Activated gamma-delta T cell treated with anti-CD3 and anti-CD28 coated beads, Interleukin-2, amount 50 U/mL, for 16 hours (primary cell): ENCODE measurements at regions not wholly inside any gene's neighbourhood (a gene's known extent, or its start where the extent isn't known, plus 50 kb on each side); places are given as distances from the start of the nearest gene placed in this dataset.

ENCODE experiments used
- DNase-seq: peaks from one replicate; pipeline ENCODE4 v3.0.0-alpha.2; 2020; ENCODE audit warnings: low read depth

DNA sequence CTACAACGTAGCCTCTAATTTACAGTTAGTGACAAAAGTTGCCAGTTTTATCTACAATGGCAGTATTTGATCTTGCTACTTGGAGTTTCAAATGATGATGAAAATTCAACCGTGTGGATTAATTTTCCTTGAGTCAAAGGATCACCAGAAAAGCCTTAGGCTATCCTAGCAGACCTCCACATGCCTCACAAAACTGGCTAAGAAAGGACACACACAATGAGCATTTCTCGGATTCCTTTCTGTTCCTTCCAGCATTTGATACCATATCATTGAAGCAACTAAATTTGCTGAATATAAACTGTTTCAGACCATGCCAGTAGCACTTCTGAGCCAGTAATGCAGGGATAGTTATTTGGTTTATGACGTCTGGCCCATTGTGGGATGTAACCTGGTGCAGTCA, 587.4 kb upstream of the MDFIC2 start:
- no peak for DNase-seq

DNA sequence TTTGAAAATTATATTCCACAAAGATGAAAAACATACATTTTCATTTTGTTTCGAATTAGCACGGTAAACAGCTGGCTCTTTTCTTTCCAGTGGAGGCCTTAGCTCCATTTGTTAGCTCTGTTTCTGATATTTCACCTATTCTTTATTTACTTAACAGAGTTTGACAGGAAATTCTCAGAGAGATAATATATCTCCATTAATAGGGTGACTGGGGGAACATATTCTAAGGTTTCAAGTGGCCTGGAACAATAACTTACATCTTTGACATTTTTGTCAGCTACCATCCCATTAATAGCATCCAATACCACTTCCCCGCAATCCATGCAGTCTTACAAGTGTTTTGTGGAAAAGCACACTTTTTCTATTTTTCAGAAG, 577.6 kb upstream of the MDFIC2 start:
- no peak for DNase-seq

DNA sequence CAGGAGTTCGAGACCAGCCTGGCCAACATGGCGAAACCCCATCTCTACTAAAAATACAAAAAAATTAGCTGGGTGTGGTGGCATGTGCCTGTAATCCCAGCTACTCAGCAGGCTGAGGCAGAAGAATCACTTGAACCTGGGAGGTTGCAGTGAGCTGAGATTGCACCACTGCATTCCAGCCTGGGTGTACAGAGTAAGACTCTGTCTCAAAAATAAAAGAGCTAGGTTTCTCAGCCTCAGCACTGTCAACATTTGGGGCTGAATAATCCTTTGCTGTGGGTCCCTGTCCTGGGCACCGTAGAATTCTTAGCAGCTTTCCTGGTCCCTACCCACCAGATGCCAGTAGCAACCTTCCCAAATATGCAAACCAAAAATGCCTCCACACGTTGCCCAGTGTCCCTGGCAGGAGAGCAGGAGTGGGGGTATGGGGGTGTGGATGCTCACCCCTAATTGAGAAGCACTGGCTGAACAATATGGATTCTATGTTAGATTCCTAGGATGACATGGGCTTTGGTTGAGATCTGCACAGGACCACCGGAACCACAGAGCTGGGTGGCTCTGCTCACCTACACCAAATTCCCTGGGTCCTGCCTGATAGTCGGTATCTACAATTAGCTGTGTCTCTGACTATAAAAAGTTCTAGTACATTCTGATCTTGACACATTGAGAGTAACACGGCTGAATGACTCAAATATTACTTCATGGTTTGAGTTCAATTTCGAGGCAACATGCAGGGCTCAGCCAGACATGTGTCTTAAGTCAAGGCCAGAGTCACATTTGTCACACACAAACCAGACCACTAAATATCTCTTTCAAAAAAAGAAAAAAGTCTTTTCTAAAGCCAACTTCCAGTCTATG, 577.0 kb upstream of the MDFIC2 start:
- no peak for DNase-seq

DNA sequence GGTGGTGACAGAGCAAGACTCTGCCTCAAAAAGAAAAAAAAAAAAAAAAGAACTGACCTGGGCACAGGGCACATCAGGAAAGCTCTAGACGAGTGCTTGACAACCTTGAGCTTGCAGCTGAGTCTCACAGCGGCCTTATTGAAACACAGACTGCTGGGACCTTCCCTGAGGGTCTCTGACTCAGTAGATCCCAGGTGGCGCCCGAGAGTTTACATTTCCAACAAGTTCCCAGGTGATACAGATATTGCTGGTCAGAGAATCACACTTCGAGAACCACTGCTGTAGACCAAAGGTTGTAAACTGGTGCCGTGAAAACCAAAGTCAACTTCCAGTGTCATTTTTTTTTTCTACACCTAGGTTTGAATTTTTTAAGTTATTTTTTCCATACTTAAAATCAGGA, 573.2 kb upstream of the MDFIC2 start:
- DNase-seq: no peak

DNA sequence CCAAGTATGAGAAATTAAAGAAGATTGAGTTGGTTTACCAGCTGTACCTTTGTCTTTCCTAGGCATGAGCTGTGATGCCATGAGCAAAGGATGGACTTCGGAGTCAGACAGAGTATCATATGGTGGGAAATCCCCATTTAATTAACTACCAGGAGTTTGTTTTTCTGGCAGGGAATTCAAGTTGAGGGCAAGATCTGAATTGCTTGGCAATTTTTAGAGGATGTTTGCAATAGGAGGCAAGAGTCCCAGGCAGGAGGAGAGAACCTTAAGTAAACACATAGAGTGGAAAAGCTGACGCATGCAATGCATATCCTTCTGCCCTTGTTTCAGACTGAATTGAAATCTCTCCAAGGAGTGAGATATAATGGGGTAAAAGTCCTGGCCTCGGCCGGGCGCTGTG, 569.7 kb upstream of the MDFIC2 start:
- DNase-seq: no peak

DNA sequence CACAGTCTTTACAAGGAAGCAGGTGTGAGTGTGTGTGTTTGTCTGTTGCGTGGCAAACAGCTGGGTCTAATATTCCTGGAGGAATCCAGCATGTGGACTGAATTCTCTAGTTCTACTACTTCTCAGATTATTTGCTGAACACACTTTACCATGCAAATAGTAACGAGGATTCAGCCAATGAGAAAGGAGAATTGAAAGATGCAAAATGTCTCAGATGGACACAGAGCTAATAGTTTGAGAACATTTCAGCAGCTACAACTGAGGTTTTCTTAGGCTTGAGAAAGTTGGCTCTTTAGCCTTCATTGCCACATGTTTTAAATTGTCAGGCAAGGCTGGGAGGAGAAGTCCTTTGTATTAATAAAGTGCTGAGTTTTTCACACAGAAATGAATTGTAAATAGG, 568.0 kb upstream of the MDFIC2 start:
- no peak for DNase-seq

DNA sequence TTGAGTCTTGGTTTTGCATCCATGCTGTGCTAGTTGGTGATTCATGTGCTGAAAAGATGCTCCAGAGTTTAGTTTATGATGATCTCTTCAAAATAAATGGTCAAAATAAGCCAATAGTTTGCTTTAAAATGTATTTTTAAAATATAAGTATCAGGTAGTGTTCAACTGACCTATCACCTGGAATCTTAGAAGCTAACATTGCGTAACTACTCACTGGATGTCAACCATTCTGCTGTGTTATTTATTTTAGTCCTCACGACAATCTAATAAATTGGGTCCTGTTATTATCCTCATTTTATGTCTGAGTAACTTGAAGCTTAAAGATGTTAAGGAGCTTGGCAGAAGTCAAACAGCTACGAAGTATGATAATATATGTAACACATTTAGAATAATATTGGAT, 563.7 kb upstream of the MDFIC2 start:
- no peak for DNase-seq

DNA sequence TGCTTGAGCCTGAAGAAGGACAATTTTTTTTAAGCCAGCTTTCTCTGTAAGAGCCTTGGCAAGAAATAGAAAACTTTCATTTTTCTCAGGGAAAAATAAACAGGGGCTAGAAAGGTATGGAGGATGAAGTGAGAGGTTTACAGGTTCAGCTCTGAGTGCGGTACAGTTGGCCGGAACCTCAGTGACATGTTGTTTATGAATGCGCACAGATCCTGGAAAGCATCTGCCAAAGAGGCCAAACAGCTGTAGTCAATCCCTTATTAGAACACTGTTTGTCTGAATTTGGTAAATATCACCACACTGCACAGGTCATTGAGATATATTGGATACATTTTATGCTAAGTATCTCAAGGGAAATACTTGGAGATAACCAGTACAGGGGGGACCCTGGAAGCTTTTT, 561.8 kb upstream of the MDFIC2 start:
- DNase-seq: no peak

DNA sequence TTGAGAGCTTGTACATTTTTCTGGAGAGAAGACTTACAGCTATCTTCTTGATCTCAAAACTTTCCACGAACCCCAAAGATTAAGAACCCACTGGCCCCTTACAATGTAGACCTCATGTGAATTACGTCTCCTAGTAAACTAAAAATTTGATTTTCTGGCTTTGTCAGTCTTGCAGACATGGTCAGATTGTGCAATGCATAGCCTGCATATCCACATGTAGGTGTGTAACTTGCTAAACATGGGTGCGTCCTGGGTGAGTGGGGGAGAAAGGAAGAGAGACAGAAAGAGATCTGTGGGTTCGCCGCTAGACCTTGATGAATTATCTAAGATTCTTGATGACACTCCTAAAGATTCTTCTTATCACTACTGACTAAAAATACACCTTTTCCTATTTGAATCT, 561.2 kb upstream of the MDFIC2 start:
- DNase-seq: no peak

DNA sequence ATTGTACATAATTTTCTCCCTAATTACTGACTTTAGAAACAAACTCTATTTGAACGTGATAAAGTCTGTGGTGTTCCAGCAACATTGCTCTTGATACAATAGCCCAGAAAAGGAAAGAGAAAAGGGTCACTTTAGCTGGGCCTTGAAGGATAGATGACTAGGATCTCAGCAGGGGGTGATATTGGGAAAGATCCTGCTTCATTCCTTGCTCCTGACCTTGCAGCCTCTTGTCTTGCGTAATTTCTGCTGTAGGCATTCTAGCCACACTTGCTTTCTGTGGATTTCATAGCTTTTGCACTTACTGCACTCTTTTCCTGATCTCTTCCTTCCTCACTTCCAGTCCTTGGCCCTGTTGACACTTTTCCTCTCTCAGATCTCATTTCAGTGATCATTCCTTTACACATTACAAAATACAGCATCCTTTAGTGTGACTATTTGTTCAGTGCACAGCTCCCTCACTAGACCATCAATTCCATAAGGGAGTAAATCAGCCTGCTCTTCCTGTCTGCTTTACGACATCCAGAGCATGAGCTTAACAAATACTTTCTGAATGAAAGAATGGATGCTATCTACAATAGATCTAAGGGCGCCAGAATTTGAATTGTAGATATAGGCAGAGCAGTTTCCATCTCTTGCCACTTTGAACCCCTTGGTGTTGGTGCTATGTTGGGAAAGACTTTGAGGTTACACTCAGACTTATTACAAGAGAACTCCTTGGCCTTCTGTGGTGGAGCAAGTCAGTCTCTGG, 559.6 kb upstream of the MDFIC2 start:
- no peak for DNase-seq

DNA sequence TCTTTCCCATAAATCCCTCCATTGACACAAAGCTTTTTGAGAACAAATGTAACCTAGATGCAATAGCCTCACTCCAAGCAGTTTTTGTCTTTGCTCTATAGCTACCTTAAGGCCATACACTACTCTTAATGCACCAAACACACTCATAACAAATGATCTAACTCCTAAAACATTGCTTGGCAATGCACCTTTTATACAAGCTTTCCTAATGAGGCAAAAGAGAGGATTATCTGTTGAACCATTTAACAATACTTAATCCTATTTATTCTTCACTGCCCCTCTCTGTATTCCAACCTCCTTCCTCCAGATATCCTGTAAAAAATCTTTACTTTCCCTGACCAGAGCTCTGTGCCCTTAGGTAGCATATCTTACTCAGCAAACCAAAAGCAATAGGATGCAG, 558.1 kb upstream of the MDFIC2 start:
- no peak for DNase-seq

DNA sequence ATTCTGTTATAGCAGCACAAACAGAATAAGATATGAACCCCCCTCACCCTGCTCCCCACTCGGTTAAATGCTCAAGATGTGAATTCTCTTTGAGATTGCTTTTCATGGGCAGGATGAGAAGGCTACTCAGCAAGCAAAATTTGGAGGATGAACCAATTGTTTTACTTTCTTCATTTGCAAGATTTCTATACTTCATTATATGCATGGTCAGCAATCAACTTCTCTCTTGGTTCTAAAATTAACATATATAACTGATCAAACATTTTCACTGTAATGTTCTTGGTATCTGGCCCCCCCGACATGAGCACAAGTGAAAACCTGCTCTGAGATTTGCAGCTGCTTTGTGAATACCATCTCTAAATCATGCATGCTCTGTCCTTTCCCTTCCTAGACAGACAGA, 556.1 kb upstream of the MDFIC2 start:
- no peak for DNase-seq

DNA sequence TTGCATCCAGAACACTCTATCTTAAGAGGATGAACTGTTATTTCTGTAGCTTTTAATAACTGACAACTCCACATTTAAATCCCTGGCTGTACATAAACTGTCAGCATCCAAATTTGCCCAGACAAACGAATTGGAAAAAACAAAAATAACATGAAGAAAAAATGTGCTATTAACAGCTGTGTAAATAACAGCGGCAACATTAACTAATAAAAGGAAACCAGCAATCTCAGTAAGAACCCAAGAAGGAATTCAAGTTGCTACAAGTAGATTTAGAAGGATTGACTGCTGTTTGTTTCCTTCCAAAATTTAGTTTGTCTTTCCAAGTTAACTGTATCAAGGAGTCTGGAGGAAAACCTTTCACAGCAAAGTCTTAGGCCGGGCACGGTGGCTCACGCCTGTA, 550.6 kb upstream of the MDFIC2 start:
- no peak for DNase-seq

DNA sequence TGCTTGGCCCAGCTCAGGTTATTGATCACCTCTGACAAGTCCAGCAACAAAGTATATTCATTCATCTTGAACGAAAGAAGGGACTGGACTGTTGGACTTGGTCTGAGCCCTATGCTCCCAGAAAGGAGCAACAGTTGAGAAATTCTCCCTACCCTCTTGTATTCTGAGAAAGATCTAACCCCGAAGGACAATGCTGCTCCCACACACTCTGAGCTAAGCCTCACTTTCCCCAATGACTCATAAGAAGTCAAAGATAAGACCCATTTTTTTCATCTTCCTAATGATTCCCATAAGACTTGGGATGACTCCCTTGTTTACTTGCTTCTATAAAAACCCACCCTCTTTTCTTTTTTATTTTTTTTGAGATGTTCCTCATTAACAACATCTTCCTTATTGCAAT, 549.4 kb upstream of the MDFIC2 start:
- no peak for DNase-seq

DNA sequence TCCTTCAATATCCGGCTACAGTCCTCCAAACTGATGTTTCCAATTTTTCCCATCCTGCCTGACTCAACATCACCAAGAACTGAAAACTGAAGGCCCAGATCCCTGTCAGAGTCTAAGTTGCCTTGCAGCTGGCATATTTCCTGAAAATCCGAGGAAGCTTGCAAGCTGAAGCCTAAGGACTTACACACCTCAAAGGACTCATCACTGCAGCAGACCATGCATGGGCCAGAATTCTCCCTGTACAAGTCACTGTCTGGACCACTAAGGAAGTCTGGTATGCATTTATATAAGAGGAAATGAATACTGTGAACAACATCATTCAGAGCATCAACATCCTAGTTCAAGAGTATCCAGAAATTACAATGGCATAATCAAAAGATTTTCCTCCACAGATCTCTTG, 548.8 kb upstream of the MDFIC2 start:
- no peak for DNase-seq

DNA sequence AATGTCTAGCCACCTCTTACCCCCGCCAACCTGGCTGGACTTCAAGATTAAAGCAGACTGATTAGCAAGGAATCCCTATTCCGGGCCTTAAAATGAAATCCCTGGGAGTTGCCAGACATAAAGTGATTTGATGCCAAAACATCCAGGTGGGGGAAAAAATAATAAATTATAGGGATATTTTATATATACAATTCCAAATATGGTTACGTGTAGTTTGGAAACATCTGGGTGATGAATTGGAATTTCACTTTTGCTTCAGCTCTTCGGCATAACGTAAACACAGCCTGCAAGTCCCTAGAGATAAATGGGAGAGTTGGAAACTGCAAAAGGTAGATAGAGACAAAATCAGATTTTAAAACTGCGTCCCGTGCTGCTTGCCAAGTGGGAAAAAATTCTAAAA, 545.5 kb upstream of the MDFIC2 start:
- DNase-seq: no peak

DNA sequence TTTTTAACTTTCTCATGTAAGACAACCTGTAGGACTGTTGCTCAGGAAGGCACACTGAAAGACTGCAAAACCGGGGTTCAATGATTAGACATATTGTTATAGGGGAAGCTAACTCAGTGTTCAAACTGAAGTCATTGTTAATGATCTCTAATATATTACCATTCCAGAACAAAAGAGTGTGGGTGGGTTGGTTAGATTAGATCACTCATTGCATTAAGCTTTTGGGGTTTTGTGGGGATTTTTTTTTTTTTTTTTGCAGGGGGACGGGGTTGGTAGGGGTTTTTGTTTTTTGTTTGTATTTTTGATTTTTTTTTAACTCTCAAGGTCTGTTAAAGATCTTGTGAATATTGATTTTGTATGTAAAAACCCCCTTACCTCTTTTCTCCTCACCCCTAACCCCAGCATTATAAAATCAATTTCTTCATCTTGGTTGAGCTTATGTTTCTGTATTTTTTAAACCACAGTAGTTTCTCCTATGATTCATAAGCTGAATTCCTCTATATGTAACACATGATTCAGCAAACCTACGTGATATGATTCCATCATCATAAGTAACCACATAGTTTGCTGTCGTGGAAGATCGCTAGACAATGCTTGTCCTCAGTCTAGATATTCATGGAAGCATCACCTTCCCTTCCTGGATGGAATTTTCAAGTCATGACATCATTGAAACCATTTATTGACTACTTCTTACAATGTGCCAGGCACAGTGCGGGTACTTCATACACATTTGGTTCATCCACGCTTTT, 544.1 kb upstream of the MDFIC2 start:
- DNase-seq: no peak

DNA sequence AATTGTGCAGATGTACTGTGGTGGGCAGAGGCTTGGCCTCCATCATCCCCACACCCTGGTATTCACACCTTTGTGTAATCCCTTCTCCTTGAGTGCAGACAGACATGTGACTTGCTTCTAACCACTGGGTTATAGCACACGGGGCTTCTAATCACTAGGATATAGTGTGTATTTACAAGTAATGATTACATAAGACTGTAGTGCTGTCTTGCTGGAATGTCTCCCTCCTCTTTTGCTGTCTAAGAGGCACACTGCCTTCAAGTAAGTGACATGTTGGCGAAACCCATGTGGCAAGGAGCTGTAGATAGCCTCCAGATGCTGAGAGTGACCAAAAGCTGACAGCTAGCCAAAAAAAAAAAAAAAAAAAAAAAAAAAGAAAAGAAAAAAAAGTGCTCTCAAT, 542.7 kb upstream of the MDFIC2 start:
- no peak for DNase-seq

DNA sequence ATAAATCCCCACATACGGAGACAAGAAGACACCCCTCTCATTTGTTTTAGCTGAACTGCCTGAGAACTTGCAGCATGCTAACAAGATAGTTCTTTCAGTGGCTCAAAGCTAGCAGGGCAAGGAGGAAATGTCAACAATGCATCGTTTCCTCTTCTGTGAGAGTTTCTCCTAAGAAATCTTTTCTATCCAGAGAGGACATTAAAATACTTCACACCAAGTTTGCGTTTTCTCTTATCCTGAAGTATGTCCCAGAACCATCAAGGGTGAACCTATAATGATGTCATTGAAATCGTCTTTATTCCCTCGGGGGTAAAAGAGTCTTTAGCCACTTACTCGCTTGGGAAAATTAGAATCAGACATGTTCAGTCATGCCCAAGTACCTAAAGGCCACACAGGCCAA, 541.7 kb upstream of the MDFIC2 start:
- DNase-seq: no peak

DNA sequence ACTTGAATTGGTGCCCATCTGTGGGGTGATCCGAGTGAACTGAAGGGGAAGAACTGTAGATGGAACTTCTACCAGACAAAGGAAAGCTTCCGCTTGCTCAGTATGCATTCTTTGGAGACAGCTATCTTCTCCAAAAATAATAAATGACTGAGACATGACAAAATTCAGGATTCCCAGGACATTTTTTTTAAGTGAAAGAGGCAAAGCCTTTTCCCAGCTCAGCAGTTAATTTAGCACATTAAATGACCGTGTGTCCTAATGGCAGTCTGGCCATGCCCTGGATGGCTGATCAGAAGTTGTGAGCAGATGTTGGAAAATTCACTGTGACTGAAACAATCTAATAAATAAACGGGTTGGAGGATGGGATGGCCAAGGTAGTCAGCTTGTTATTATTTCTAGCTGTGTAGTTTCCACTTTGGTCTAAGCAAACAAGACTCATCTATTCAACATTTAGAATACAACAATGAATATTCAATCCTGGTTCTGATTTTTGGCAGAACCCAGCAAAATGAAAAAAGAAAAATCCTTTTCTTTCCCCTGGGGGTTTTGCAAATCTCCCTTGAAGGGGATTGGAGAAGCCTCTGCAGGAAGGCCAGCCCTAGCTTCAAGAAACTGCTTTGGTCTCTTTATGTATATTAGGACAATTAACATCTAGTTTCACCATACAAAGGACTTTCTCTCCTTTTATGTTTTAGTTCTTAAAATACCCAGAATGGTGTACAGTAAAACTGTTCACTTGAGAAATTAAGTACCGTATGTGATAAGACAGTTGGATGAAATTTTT, 540.9 kb upstream of the MDFIC2 start:
- DNase-seq: no peak

DNA sequence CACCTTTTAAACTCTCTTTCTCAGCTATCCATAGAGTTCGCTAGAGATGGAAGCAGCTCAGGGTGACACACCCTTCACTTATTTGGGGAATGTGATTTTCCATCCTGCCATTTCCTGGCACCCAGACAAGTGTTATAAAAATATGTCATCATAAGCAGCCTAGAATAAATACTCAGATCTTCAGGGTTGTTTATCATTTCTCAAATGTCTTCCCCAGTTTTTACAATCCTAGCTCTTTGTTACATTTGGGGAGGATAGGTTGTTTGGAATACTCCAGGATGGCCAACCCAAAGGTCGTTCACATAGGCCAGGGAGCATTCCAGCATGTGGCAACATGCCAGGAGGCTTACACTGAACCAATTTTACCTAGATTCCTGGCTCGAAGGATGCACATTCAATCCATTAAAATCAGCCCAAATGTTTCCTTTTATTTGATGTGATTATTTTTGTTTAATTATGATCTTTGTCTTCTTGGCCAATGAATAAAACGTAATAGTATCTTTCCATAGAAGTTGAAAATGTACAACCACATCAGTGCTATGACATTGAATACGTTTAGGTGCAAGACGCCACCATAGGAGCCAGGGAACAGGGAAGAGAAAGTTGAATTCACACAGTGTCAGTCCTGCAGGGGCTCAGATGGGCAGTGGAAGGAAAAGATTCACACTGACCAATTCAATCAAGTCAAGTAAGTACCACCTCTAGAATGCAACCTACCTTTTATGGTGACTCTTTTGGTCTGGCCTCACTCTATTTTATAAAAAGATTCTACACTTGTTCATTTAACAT, 537.7 kb upstream of the MDFIC2 start:
- no peak for DNase-seq
